OCI-LY3 (cell line): ENCODE measurements at regions not wholly inside any gene's neighbourhood (a gene's known extent, or its start where the extent isn't known, plus 50 kb on each side); places are given as distances from the start of the nearest gene placed in this dataset.

Experiments used
- H2AFZ ChIP-seq: fragments of 200-600, 300-600 bp; shearing (Covaris generic); 2 replicates; pipeline ENCODE4 v1.6.0; 2014; ENCODE audit warnings: antibody characterized with exemption, low read depth, low read length
- H3K27ac ChIP-seq: fragments of 200-600, 300-600 bp; sonication (generic); 2 replicates; pipeline ENCODE4 v1.5.1; 2014; ENCODE audit warnings: mild to moderate bottlenecking, low read length, moderate library complexity, mixed read lengths
- H3K27me3 ChIP-seq: fragments of 200-600, 300-600 bp; sonication (generic); 2 replicates; pipeline ENCODE4 v1.6.1; 2014; ENCODE audit warnings: low read depth, low read length, mixed read lengths
- H3K36me3 ChIP-seq: fragments of 200-600, 300-600 bp; sonication (generic); replicated peaks from 2 replicates; pipeline ENCODE3; 2014; ENCODE audit warnings: low read depth, low read length, mixed read lengths
- H3K4me1 ChIP-seq: fragments of 300-600, 200-600 bp; sonication (generic); 2 replicates; pipeline ENCODE4 v1.6.1; 2014; ENCODE audit warnings: low read length, mixed read lengths
- H3K4me2 ChIP-seq: fragments of 200-600, 300-600 bp; sonication (generic); 2 replicates; pipeline ENCODE4 v1.6.1; 2014; ENCODE audit warnings: low read length, mixed read lengths
- H3K4me3 ChIP-seq: fragments of 300-600, 200-600 bp; sonication (generic); 2 replicates; pipeline ENCODE4 v1.5.1; 2014; ENCODE audit warnings: antibody characterized with exemption, mild to moderate bottlenecking, low read length, moderate library complexity
- H3K79me2 ChIP-seq: fragments of 300-600, 200-600 bp; shearing (Covaris generic); 2 replicates; pipeline ENCODE4 v1.6.1; 2014; ENCODE audit warnings: mild to moderate bottlenecking, low read length, mixed read lengths
- H3K9ac ChIP-seq: fragments of 300-600, 200-600 bp; shearing (Covaris generic); 2 replicates; pipeline ENCODE4 v1.6.0; 2014; ENCODE audit warnings: mild to moderate bottlenecking, low read length, moderate library complexity
- H3K9me3 ChIP-seq: fragments of 200-600, 300-600 bp; shearing (Covaris generic); 2 replicates; pipeline ENCODE4 v1.6.1; 2014; ENCODE audit warnings: low read length, mixed read lengths; ENCODE audit not compliant: insufficient read depth
- H4K20me1 ChIP-seq: fragments of 200-600, 300-600 bp; sonication (generic); 2 replicates; pipeline ENCODE4 v1.6.1; 2016; ENCODE audit warnings: low read length, mixed read lengths; ENCODE audit not compliant: insufficient read depth
- CTCF ChIP-seq: fragments of 200-600, 300-600 bp; sonication (generic); IDR thresholded peaks from 2 replicates; pipeline ENCODE4 v1.5.1; 2014; ENCODE audit warnings: antibody characterized with exemption, low read length, low read depth
- EZH2phosphoT487 ChIP-seq: fragments of 200-600 bp; shearing (Covaris generic); IDR thresholded peaks from 2 replicates; pipeline ENCODE4 v1.6.1; 2018; ENCODE audit warnings: antibody characterized with exemption, mixed run types, low read depth

GRCh38 chr12:92340003-92340402 is 194.4 kb upstream of the BTG1 start:
- Histone ChIP-seq H3K36me3 (no peaks in the 10 kb centered on the region), H3K4me3 (no peak overlapping the region), H3K9ac (no peak overlapping the region), H3K4me2 (no peak overlapping the region), H3K79me2 (no peaks in the 10 kb centered on the region), H3K4me1 (no peaks in the 10 kb centered on the region), H3K27ac (no peak overlapping the region), H2AFZ (no peak overlapping the region), H3K27me3 (no peaks in the 10 kb centered on the region), H4K20me1 (no peaks in the 10 kb centered on the region), H3K9me3 (no peaks in the 10 kb centered on the region)
- TF ChIP-seq EZH2phosphoT487 (no peak), CTCF (no peak)

- H4K20me1 ChIP-seq, result no peaks in the 10 kb centered on the region
- H3K36me3 ChIP-seq, result no peaks in the 10 kb centered on the region
- H3K9me3 ChIP-seq, result no peaks in the 10 kb centered on the region
- no peaks in the 10 kb centered on the region for H3K79me2 ChIP-seq
- H3K9ac ChIP-seq, result no peak overlapping the region
- H3K27me3 ChIP-seq, result no peaks in the 10 kb centered on the region
- H3K4me2 ChIP-seq, result no peak overlapping the region
- H3K27ac ChIP-seq, result no peak overlapping the region
- no peaks in the 10 kb centered on the region for H3K4me1 ChIP-seq
- TF ChIP-seq CTCF, result no peak
- TF ChIP-seq EZH2phosphoT487, result no peak
- H2AFZ ChIP-seq, result no peak overlapping the region
- H3K4me3 ChIP-seq, result no peak overlapping the region
Observed at GRCh38 chr12:92339198-92339821, 193.7 kb upstream of the BTG1 start.

GRCh38 chr12:92338671-92339070 is 193.0 kb upstream of the BTG1 start:
- no peaks in the 10 kb centered on the region for H3K4me1 ChIP-seq

GRCh38 chr12:92338102-92338501 is 192.5 kb upstream of the BTG1 start:
- Histone ChIP-seq H3K4me2 (no peak overlapping the region), H3K27me3 (no peaks in the 10 kb centered on the region), H3K79me2 (no peaks in the 10 kb centered on the region), H2AFZ (no peak overlapping the region), H3K36me3 (no peaks in the 10 kb centered on the region), H3K9ac (no peak overlapping the region), H3K4me3 (no peak overlapping the region), H4K20me1 (no peaks in the 10 kb centered on the region), H3K4me1 (no peaks in the 10 kb centered on the region), H3K9me3 (no peaks in the 10 kb centered on the region), H3K27ac (no peak overlapping the region)
- TF ChIP-seq EZH2phosphoT487 (no peak), CTCF (no peak)

More at GRCh38 chr12:92338671-92339070, 193.0 kb upstream of the BTG1 start:
- H3K4me2 ChIP-seq, result no peak overlapping the region
- no peaks in the 10 kb centered on the region for H3K27me3 ChIP-seq
- no peaks in the 10 kb centered on the region for H3K79me2 ChIP-seq
- H4K20me1 ChIP-seq, result no peaks in the 10 kb centered on the region
- no peak overlapping the region for H3K9ac ChIP-seq
- no peak overlapping the region for H2AFZ ChIP-seq
- H3K4me3 ChIP-seq, result no peak overlapping the region
- TF ChIP-seq EZH2phosphoT487 (no peak), CTCF (no peak)
- H3K36me3 ChIP-seq, result no peaks in the 10 kb centered on the region
- no peaks in the 10 kb centered on the region for H3K9me3 ChIP-seq
- H3K27ac ChIP-seq, result no peak overlapping the region
